HEK293 (cell line): ENCODE measurements at regions not wholly inside any gene's neighbourhood (a gene's known extent, or its start where the extent isn't known, plus 50 kb on each side); places are given as distances from the start of the nearest gene placed in this dataset.

Experiments
- CTCF ChIA-PET: fragments of 350-600 bp; formaldehyde crosslinking; extraction: SDS; loops from one replicate; lab custom pipeline; 2021; ENCODE audit warnings: antibody characterized with exemption; lab: Yijun Ruan, JAX
- POLR2A ChIA-PET: fragments of 300-600 bp; formaldehyde crosslinking; extraction: SDS; loops from one replicate; lab custom pipeline; 2020; ENCODE audit warnings: antibody characterized with exemption, inconsistent platforms; lab: Yijun Ruan, JAX
- H3K27ac ChIP-seq: fragments of 200-500 bp; sonication (Bioruptor generic); 2 replicates; pipeline ENCODE4 v1.5.1; 2014; ENCODE audit warnings: low read depth, low read length, control low read depth, inconsistent platforms; ENCODE audit errors: extremely low read depth
- H3K36me3 ChIP-seq, 2 experiments: fragments of 200-500 bp in 1 of 2; sonication (Bioruptor generic) in 1 of 2; 1 replicate in 1 of 2; 2 replicates in 1 of 2; pipeline ENCODE4 v1.5.1; 2014 to 2017; ENCODE audit warnings: inconsistent platforms in 2 of 2, low read length in 2 of 2; ENCODE audit not compliant: control insufficient read depth in 2 of 2, insufficient read depth in 1 of 2
- H3K4me1 ChIP-seq: fragments of 200-500 bp; sonication (Bioruptor generic); 2 replicates; pipeline ENCODE4 v1.5.1; 2014; ENCODE audit warnings: mild to moderate bottlenecking, low read length, inconsistent platforms; ENCODE audit not compliant: control insufficient read depth, insufficient read depth
- H3K4me3 ChIP-seq: 2 replicates; pipeline ENCODE4 v1.5.1; 2011; ENCODE audit warnings: low read depth, mild to moderate bottlenecking, control low read depth, low read length, moderate library complexity
- H3K9me3 ChIP-seq: fragments of 200-500 bp; sonication (Bioruptor generic); 2 replicates; pipeline ENCODE4 v1.5.1; 2014; ENCODE audit warnings: low read depth, low read length, inconsistent platforms; ENCODE audit not compliant: control insufficient read depth, insufficient read depth
- HIC1 ChIP-seq: fragments of 450-650 bp; formaldehyde crosslinking; IDR thresholded peaks from 2 replicates; pipeline ENCODE4 v1.5.1; 2016; ENCODE audit warnings: missing biosample characterization, missing genetic modification characterization
- HOXC10 ChIP-seq: sonication (generic); formaldehyde crosslinking; IDR thresholded peaks from 2 replicates; pipeline ENCODE4 v1.8.1; 2023; ENCODE audit warnings: mild to moderate bottlenecking, missing genetic modification reagents
- KLF8 ChIP-seq: fragments of 450-650 bp; formaldehyde crosslinking; IDR thresholded peaks from 2 replicates; pipeline ENCODE4 v1.5.1; 2016; ENCODE audit warnings: missing biosample characterization, missing genetic modification characterization
- MEIS1 ChIP-seq: sonication (generic); formaldehyde crosslinking; IDR thresholded peaks from 2 replicates; pipeline ENCODE4 v1.8.1; 2022; ENCODE audit warnings: missing genetic modification reagents, mild to moderate bottlenecking, borderline replicate concordance
- PRDM1 ChIP-seq: fragments of 450-650 bp; formaldehyde crosslinking; IDR thresholded peaks from 2 replicates; pipeline ENCODE4; 2016; ENCODE audit warnings: missing biosample characterization, missing genetic modification characterization
- PRDM10 ChIP-seq: fragments of 450-650 bp; formaldehyde crosslinking; IDR thresholded peaks from 2 replicates; pipeline ENCODE4 v1.5.1; 2016; ENCODE audit warnings: missing biosample characterization, missing genetic modification characterization
- RBAK ChIP-seq: fragments of 450-650 bp; formaldehyde crosslinking; IDR thresholded peaks from 2 replicates; pipeline ENCODE4 v1.5.1; 2016; ENCODE audit warnings: missing biosample characterization, missing genetic modification characterization
- REST ChIP-seq: fragments of 450-650 bp; formaldehyde crosslinking; IDR thresholded peaks from 2 replicates; pipeline ENCODE4 v1.5.1; 2016; ENCODE audit warnings: missing biosample characterization, missing genetic modification characterization
- SP2 ChIP-seq: fragments of 450-650 bp; formaldehyde crosslinking; IDR thresholded peaks from 2 replicates; pipeline ENCODE4 v1.5.1; 2016; ENCODE audit warnings: missing biosample characterization, missing genetic modification characterization
- TRIM28 ChIP-seq: IDR thresholded peaks from 2 replicates; pipeline ENCODE4 v1.6.1; 2011; ENCODE audit warnings: low read length, control low read depth, borderline replicate concordance
- ZBTB48 ChIP-seq: fragments of 450-650 bp; formaldehyde crosslinking; IDR thresholded peaks from 2 replicates; pipeline ENCODE4 v1.5.1; 2016; ENCODE audit warnings: missing biosample characterization, missing genetic modification characterization
- ZBTB8A ChIP-seq: fragments of 450-650 bp; formaldehyde crosslinking; IDR thresholded peaks from 2 replicates; pipeline ENCODE4 v1.5.1; 2016; ENCODE audit warnings: missing biosample characterization, missing genetic modification characterization
- ZIC2 ChIP-seq: fragments of 450-650 bp; formaldehyde crosslinking; IDR thresholded peaks from 2 replicates; pipeline ENCODE4 v1.5.1; 2016; ENCODE audit warnings: missing biosample characterization, missing genetic modification characterization
- ZNF155 ChIP-seq: fragments of 450-650 bp; formaldehyde crosslinking; IDR thresholded peaks from 2 replicates; pipeline ENCODE4 v1.5.1; 2016; ENCODE audit warnings: missing biosample characterization, missing genetic modification characterization
- ZNF311 ChIP-seq: fragments of 450-650 bp; formaldehyde crosslinking; IDR thresholded peaks from 2 replicates; pipeline ENCODE4 v1.5.1; 2017; ENCODE audit warnings: missing biosample characterization, missing genetic modification characterization, borderline replicate concordance
- ZNF335 ChIP-seq: fragments of 450-650 bp; formaldehyde crosslinking; conservative IDR thresholded peaks from 2 replicates; pipeline ENCODE4 v1.5.1; 2016; ENCODE audit warnings: missing biosample characterization, missing genetic modification characterization
- ZNF473 ChIP-seq: fragments of 450-650 bp; formaldehyde crosslinking; IDR thresholded peaks from 2 replicates; pipeline ENCODE4 v1.5.1; 2017; ENCODE audit warnings: missing biosample characterization, missing genetic modification characterization
- ZNF571 ChIP-seq: fragments of 450-650 bp; formaldehyde crosslinking; IDR thresholded peaks from 2 replicates; pipeline ENCODE4 v1.5.0; 2017; ENCODE audit warnings: missing biosample characterization, missing genetic modification characterization
- ZSCAN16 ChIP-seq: fragments of 450-650 bp; formaldehyde crosslinking; IDR thresholded peaks from 2 replicates; pipeline ENCODE4 v1.5.1; 2016; ENCODE audit warnings: missing biosample characterization, missing genetic modification characterization
- ZSCAN30 ChIP-seq: fragments of 450-650 bp; IDR thresholded peaks from 2 replicates; pipeline ENCODE4 v1.5.1; 2018; ENCODE audit warnings: missing biosample characterization, mild to moderate bottlenecking, missing genetic modification characterization, moderate library complexity
- ZSCAN4 ChIP-seq: fragments of 450-650 bp; formaldehyde crosslinking; IDR thresholded peaks from 2 replicates; pipeline ENCODE4 v1.5.1; 2017; ENCODE audit warnings: missing biosample characterization, missing genetic modification characterization

GRCh38 chr3:115503394-115503793 is 119.9 kb upstream of the GAP43 start:
- TF ChIP-seq ZIC2: peak; percentile 37
- no peak for TF ChIP-seq REST (tag by site-specific recombination)
- TF ChIP-seq PRDM10 (tag by site-specific recombination): peak; percentile 25; the same call in 1 of the 2 replicates
- TF ChIP-seq, all 188 proteins: peak for 2
- no peaks in the 10 kb centered on the region for H3K36me3 ChIP-seq
- H3K4me1 ChIP-seq: no peaks in the 10 kb centered on the region
- H3K4me3 ChIP-seq: no peak overlapping the region
- ChIA-PET CTCF (interaction anchor here (0.6 to 0.7 kb wide), 2 partner anchors 137 to 280 kb away, joined by 3 to 4 read pairs; no protein-coding TSS in a partner anchor), POLR2A (interaction anchor here (1.2 kb wide), 1 partner anchor 9 kb away, joined by 3 read pairs; no protein-coding TSS in a partner anchor)
- no peak overlapping the region for H3K27ac ChIP-seq
- H3K9me3 ChIP-seq: no peaks in the 10 kb centered on the region

- ChIA-PET CTCF (no interaction called here), POLR2A (no interaction called here)
- Histone ChIP-seq H3K27ac (no peak overlapping the region), H3K36me3 (no peaks in the 10 kb centered on the region), H3K4me1 (no peaks in the 10 kb centered on the region), H3K4me3 (no peak overlapping the region), H3K9me3 (no peaks in the 10 kb centered on the region)
- TF ChIP-seq ZNF155 (tag by site-specific recombination) (no peak), ZNF473 (no peak), SP2 (tag by site-specific recombination) (no peak), TRIM28 (no peak), RBAK (no peak), HOXC10 (CRISPR knock-in tag) (no peak), ZSCAN30 (no peak), ZBTB8A (tag by site-specific recombination) (no peak), ZNF311 (no peak)
These were observed 114.7 kb upstream of the GAP43 start for GRCh38 chr3:115508562-115508961.

- Histone ChIP-seq H3K27ac (peak overlapping the region; percentile 42), H3K9me3 (no peaks in the 10 kb centered on the region), H3K36me3 (no peaks in the 10 kb centered on the region), H3K4me3 (peak overlapping the region; percentile 52), H3K4me1 (no peaks in the 10 kb centered on the region)
- ChIA-PET POLR2A (interaction anchor here (0.9 kb wide), 1 partner anchor 10 kb away, joined by 3 read pairs; no protein-coding TSS in a partner anchor), CTCF (interaction anchor here (0.6 to 1.2 kb wide), 4 partner anchors 65 to 149 kb away, joined by 3 to 4 read pairs (median 3); no protein-coding TSS in a partner anchor)
- TF ChIP-seq ZNF571: no peak
- TF ChIP-seq KLF8: 0 out of 2 replicates have a peak, but pooled peaks have one; percentile 6
- TF ChIP-seq HIC1 (tag by site-specific recombination): peak; percentile 39; the same call in 1 of the 2 replicates
- peak; percentile 40; the same call in 1 of the 2 replicates for TF ChIP-seq PRDM1 (tag by site-specific recombination)
- no peak for TF ChIP-seq ZSCAN16 (tag by site-specific recombination)
- peak; percentile 70 for TF ChIP-seq ZNF335 (tag by site-specific recombination)
- TF ChIP-seq ZSCAN4 (tag by site-specific recombination): no peak
- no peak for TF ChIP-seq ZSCAN30
- no peak for TF ChIP-seq MEIS1 (CRISPR knock-in tag)
- TF ChIP-seq ZBTB48 (tag by site-specific recombination): peak; percentile 89
These were observed 110.5 kb upstream of the GAP43 start for GRCh38 chr3:115512565-115513415.
